ENCODE measurements at regions not wholly inside any gene's neighbourhood (a gene's known extent, or its start where the extent isn't known, plus 50 kb on each side); places are given as distances from the start of the nearest gene placed in this dataset.
A peak's percentile ranks its signal among the peaks of the same experiment; 100 is the strongest.

DNA sequence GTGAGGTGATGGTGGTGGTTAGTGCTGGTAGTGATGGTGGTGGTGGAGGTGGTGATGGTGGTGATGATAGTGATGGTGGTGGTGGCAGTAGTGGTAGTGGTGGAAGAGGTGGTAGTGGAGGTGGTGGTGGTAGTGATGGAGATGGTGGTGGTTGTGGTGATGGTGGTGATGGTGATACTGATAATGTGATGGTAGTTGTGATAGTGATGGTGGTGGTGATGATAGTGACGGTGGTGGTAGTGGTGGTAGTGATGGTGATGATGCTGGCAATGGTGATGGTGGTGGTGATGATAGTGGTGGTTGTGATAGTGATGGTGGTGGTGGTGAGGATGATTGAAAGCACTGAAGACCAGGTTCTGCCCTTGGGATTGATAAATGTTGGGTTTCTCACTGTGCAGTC is 85.2 kb upstream of the SLC1A3 start:
- H3K4me1 ChIP-seq (replicated peaks): no peaks in the 10 kb centered on the region; the same call in 1 of the 2 replicates
- H3K27me3 ChIP-seq (replicated peaks): no peaks in the 10 kb centered on the region
- no peaks in the 10 kb centered on the region; the same call in 1 of the 2 replicates for H3K9me3 ChIP-seq (replicated peaks)
- no peak overlapping the region for H3K4me3 ChIP-seq
- no peaks in the 10 kb centered on the region for H3K36me3 ChIP-seq
- no peak overlapping the region for H3K27ac ChIP-seq
- DNase-seq (ENCODE audit: low read depth in 1 of 2, low spot score in 2 of 2): no peak

DNA sequence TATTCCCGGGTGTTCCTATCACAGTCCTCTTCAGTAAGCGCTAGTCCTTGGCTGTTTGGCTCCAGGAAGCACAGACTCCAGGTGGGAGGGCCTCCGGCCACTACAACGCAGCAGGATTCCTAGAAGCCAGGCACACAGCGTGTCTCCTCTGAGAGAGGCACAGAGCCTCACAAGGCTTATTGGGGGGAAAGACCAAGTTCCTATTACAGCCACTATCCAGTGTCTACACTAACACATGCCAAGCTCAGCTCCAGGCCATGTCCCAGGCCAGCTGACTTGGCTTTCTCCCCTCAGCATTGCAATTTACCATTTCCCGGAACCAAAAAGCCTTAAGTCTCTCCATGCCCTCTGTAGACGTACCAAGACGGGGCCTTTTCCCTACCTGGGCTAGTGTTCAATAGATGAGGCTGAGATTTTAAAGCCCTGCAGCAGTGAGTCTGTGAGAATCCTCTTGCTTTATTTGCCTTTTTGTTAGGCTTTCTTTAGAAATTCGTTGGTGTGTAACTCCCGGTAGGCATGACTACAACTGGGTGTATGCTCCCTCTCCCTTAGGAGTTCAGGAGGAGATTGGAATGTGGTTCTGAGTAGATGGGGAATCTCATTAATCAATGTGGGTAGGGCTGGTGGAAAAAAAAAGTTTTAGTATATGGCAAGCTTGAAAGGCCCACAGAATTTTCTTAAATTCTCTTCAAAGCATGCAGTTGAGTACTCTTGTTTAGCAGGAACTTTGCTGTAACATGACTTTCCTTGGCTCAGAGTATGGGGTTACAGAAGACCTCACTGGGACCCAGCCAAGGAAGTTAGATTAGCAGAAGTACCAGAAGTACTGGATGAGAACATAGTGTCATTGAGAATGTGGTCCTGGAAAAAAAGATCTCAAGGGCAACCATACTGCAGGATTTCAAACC is 84.3 kb upstream of the SLC1A3 start:
- H3K27ac ChIP-seq: no peak overlapping the region
- H3K4me3 ChIP-seq: no peak overlapping the region
- H3K4me1 ChIP-seq (replicated peaks): no peaks in the 10 kb centered on the region; the same call in 1 of the 2 replicates
- no peaks in the 10 kb centered on the region for H3K36me3 ChIP-seq
- DNase-seq (ENCODE audit: low read depth in 1 of 2, low spot score in 2 of 2): no peak
- H3K27me3 ChIP-seq (replicated peaks): no peaks in the 10 kb centered on the region
- H3K9me3 ChIP-seq (replicated peaks): no peaks in the 10 kb centered on the region; the same call in 1 of the 2 replicates

DNA sequence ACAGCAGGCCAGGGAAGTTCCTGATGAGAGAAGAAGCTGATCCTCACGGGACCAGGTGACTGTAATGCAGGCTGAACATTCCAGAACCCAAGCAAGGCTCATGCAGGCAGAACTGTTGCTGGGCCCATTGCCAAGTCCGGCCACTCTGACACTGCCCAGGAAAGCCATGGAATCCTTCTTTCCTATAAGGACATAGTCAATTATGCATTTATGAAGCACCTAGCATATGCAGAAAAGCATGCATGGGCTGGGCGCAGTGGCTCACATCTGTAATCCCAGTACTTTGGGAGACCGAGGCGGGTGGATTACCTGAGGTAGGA is 83.7 kb upstream of the SLC1A3 start:
- Histone ChIP-seq H3K9me3 (replicated peaks) (no peaks in the 10 kb centered on the region; the same call in 1 of the 2 replicates), H3K4me3 (no peak overlapping the region), H3K4me1 (replicated peaks) (no peaks in the 10 kb centered on the region; the same call in 1 of the 2 replicates), H3K27ac (no peak overlapping the region), H3K36me3 (no peaks in the 10 kb centered on the region), H3K27me3 (replicated peaks) (no peaks in the 10 kb centered on the region)
- no peak for DNase-seq (ENCODE audit: low read depth in 1 of 2, low spot score in 2 of 2)

DNA sequence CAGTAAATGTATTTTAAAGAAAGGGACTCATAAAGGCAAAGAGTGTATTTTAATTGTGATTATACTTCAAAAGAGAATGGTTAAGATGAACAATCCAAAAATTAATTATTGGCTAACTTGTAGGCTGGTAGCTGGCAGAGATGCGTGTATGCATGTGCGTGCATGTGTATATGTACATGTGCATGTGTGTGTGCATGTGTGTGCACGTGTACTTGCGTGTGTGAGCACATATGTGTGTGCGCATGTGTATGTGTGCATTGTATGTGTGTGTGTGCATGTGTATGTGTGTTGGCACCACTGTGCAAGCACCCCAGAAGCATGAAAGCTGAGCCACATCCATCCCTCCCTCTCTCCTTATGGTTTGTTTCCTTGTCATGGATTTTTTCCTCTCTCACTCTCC is 83.0 kb upstream of the SLC1A3 start:
- Histone ChIP-seq H3K4me3 (no peak overlapping the region), H3K4me1 (replicated peaks) (no peaks in the 10 kb centered on the region), H3K9me3 (replicated peaks) (no peaks in the 10 kb centered on the region; the same call in 1 of the 2 replicates), H3K36me3 (no peaks in the 10 kb centered on the region), H3K27ac (no peak overlapping the region), H3K27me3 (replicated peaks) (no peaks in the 10 kb centered on the region)
- no peak for DNase-seq (ENCODE audit: low read depth in 1 of 2, low spot score in 2 of 2)

DNA sequence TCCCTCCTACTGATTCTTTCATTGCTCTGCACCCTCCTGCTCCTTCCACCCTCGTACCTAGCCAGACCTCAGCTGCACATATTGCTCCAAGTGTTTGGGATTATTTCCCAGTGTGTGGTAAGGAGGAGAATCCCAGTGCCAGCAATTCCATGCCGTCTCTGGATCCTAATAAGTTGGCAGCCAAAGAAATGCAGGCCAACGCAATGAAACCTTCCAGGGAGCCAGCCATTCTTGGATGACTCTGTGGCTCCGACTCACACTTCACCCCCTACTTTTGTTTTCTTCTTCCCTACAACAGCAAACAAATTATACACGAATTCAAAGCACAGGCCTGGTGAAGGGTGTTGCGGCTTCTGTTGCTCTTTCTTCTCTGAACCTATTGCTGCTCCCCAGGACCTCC is 82.5 kb upstream of the SLC1A3 start:
- no peaks in the 10 kb centered on the region for H3K27me3 ChIP-seq (replicated peaks)
- no peaks in the 10 kb centered on the region; the same call in 1 of the 2 replicates for H3K9me3 ChIP-seq (replicated peaks)
- H3K4me3 ChIP-seq: no peak overlapping the region
- no peaks in the 10 kb centered on the region for H3K36me3 ChIP-seq
- no peak for DNase-seq (ENCODE audit: low read depth in 1 of 2, low spot score in 2 of 2)
- H3K4me1 ChIP-seq (replicated peaks): no peaks in the 10 kb centered on the region
- no peak overlapping the region for H3K27ac ChIP-seq

DNA sequence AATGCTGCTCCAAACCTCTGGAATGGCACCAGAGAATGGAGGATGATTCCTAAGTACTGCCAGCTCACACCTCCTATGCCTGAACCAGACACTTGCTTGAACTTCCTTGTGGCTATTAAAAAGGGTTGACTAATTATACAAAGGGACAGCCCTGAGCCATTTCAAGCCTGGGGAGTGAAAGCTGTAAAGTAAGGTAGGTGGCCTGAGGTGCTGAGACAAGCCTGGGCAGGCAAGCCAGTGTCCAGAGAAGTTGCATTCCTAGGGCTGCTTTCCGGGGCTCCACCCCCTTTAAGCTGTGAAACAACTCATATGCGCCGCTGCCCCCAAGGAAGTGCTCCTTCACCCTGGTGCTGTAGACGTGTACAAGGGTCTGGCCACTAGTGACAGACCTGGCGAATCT is 79.9 kb upstream of the SLC1A3 start:
- no peaks in the 10 kb centered on the region for H3K9me3 ChIP-seq (replicated peaks)
- no peaks in the 10 kb centered on the region for H3K36me3 ChIP-seq
- no peaks in the 10 kb centered on the region for H3K27me3 ChIP-seq (replicated peaks)
- no peak overlapping the region for H3K4me3 ChIP-seq
- H3K4me1 ChIP-seq (replicated peaks): no peaks in the 10 kb centered on the region
- H3K27ac ChIP-seq: no peak overlapping the region
- no peak for DNase-seq (ENCODE audit: low read depth in 1 of 2, low spot score in 2 of 2)

DNA sequence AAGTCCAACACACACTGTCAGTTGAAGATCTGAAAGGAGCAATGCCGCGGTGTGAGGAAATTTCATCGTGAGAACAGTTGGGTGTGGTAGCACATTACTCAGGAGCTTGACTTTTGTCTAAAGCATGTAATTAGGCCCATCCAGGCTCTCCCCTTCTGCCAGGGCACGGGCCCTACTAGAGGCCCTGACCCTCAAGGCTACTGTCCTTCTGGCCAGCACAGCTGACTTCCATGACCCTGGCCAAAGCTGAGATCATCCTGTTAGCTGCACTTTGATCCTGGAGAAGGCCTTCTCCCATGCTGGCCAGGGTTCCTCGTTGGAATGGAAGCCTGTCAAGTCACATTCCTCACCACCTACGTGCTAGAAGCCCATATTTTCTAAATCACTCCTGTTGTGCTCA is 77.8 kb upstream of the SLC1A3 start:
- H3K27me3 ChIP-seq (replicated peaks): no peaks in the 10 kb centered on the region
- no peaks in the 10 kb centered on the region for H3K9me3 ChIP-seq (replicated peaks)
- no peak for DNase-seq (ENCODE audit: low read depth in 1 of 2, low spot score in 2 of 2)
- H3K27ac ChIP-seq: no peak overlapping the region
- H3K4me3 ChIP-seq: no peak overlapping the region
- H3K36me3 ChIP-seq: no peaks in the 10 kb centered on the region
- H3K4me1 ChIP-seq (replicated peaks): no peaks in the 10 kb centered on the region

DNA sequence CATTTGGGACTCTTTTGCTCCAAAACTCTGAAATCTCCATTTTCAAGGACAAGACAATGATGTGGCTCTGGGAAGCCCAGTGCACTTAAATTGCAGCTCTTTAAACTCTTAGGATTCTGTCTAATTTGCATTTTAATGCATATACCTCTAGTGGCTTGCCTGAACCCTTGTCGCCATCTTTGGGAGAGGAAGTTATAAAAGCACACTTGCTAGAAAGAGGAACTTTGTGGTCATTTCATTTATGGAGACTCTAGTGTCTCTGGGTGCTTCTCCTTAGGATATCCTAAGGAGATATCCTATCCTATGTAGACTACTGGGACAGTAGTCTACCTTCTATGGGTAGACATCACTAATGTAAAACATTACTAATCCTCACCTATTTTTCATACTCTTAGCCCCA is 77.3 kb upstream of the SLC1A3 start:
- H3K4me3 ChIP-seq: no peak overlapping the region
- no peaks in the 10 kb centered on the region for H3K4me1 ChIP-seq (replicated peaks)
- H3K27ac ChIP-seq: no peak overlapping the region
- no peak for DNase-seq (ENCODE audit: low read depth in 1 of 2, low spot score in 2 of 2)
- no peaks in the 10 kb centered on the region for H3K9me3 ChIP-seq (replicated peaks)
- no peaks in the 10 kb centered on the region for H3K36me3 ChIP-seq
- no peaks in the 10 kb centered on the region for H3K27me3 ChIP-seq (replicated peaks)

DNA sequence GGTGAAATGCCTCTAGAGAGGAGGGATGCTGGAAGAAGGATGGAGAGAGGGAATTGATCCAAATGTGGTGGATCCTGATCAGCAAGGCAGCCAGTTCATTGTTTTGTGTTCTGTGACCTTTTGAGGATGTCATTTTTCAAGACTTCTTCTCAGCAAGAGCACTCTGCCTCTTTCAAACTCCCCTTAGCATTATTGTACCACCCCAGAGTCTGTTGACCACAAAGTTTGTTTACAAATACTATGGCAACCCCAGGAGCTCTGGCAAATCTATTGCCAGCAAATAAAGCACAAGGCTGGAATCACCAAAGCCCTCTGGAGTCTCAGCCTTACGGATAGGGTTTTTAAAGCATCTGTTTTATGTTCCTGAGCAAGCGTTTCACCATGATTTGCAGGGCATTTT is 76.2 kb upstream of the SLC1A3 start:
- Histone ChIP-seq H3K4me1 (replicated peaks) (no peaks in the 10 kb centered on the region), H3K27me3 (replicated peaks) (no peaks in the 10 kb centered on the region), H3K27ac (no peak overlapping the region), H3K9me3 (replicated peaks) (no peaks in the 10 kb centered on the region), H3K36me3 (no peaks in the 10 kb centered on the region), H3K4me3 (no peak overlapping the region)
- DNase-seq (ENCODE audit: low read depth in 1 of 2, low spot score in 2 of 2): peak in 1 of 2 experiments; percentile 28

DNA sequence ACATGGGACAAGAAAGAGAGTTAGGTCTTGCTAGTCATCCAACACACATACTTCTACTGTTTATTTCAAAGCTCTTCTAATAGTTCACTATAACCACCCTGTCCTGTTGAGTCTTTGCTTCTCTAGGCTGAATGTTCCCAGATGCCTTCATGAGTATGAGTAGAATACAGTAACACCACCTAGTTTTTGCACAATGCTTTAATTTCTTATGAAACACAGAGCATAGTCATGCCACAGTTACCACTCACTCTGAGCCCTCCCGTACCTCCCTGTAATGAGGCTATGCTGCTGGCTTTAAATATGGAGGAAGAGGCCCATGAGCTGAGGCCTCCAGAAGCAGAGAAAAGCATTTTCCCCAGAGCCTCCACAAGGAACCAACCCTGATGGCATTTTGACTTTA is 75.0 kb upstream of the SLC1A3 start:
- H3K36me3 ChIP-seq: no peaks in the 10 kb centered on the region
- H3K27ac ChIP-seq: no peak overlapping the region
- no peak for DNase-seq (ENCODE audit: low read depth in 1 of 2, low spot score in 2 of 2)
- no peaks in the 10 kb centered on the region for H3K4me1 ChIP-seq (replicated peaks)
- no peak overlapping the region for H3K4me3 ChIP-seq
- H3K9me3 ChIP-seq (replicated peaks): no peaks in the 10 kb centered on the region
- H3K27me3 ChIP-seq (replicated peaks): no peaks in the 10 kb centered on the region

DNA sequence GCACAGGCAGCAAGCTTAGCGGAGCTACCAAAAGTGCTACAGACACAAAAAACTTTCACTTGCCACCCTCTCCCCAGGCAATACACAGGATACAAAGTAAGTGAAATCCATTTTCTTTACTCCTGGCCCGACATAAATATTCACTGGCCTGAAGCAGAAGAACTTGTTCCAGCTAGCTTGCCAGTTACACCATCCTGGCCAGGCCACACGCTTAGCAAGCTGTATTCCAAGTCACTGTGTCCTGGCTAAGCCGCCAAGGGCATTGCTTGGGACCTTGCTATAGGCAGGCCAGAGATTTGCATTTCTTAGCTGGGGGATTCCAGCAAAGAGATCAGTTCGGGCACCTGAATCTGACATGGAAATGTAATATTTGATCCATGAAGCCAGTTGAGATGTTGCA is 71.0 kb upstream of the SLC1A3 start:
- no peaks in the 10 kb centered on the region for H3K36me3 ChIP-seq
- H3K27me3 ChIP-seq (replicated peaks): no peaks in the 10 kb centered on the region
- DNase-seq (ENCODE audit: low read depth in 1 of 2, low spot score in 2 of 2): no peak
- no peak overlapping the region for H3K4me3 ChIP-seq
- no peak overlapping the region for H3K27ac ChIP-seq
- no peaks in the 10 kb centered on the region for H3K4me1 ChIP-seq (replicated peaks)
- no peaks in the 10 kb centered on the region for H3K9me3 ChIP-seq (replicated peaks)

DNA sequence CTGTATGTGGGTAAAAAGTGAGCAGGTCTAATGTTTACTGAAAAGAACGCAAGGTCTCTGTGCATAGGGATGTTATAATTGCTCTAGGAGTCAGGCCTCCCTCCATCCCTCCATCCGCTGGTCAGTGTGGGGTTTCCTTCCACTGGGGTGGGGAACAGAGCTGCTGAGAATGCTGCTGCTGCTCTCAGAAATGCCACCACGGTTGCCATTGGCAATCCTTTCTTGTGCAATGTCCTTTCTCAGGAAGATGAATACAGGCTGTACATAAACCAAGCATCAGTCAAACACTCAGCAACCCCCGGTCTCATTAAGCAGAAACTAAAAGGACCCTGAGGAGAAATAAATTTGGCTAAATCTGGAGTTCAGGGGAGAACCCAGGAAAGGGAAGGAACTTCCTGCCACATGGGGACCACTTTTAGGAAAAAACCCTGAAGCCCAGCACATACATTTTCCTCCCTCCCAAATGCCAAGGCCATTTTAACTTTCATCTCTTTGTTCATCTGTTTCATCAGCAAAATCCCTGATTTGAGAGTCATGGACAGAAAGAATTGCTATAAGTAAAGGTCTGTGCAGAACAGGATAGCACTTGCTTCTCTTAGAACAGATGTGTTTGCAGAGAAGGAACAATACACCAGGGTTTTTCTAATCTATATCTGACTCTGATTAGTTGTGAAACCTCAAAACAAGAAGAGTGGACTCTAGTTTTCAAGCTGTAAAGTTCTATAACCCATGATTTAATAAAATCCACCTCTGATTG is 70.4 kb upstream of the SLC1A3 start:
- Histone ChIP-seq H3K36me3 (no peaks in the 10 kb centered on the region), H3K27ac (no peak overlapping the region), H3K4me1 (replicated peaks) (no peaks in the 10 kb centered on the region), H3K9me3 (replicated peaks) (no peaks in the 10 kb centered on the region), H3K4me3 (no peak overlapping the region), H3K27me3 (replicated peaks) (no peaks in the 10 kb centered on the region)
- no peak for DNase-seq (ENCODE audit: low read depth in 1 of 2, low spot score in 2 of 2)

DNA sequence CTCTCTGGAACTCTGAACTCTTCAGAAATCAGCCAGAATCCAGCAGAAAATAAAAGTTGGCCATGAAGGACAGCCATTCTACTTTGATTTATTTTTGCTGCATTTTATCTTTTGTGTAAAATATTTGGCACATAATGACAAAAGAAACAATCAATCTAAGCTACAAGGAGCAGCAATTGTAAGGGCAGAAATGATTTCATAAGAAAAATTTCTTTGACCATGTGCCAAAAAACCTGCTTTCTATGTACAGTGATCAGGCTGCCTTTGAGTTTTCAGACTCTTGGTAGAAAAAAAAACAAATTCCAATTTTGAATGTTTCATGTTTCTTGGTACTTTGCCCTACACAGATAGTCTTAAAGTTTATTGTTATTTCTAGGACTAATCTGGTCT is 69.8 kb upstream of the SLC1A3 start:
- H3K4me1 ChIP-seq (replicated peaks): no peaks in the 10 kb centered on the region
- H3K4me3 ChIP-seq: no peak overlapping the region
- H3K27me3 ChIP-seq (replicated peaks): no peaks in the 10 kb centered on the region
- H3K36me3 ChIP-seq: no peaks in the 10 kb centered on the region
- H3K27ac ChIP-seq: no peak overlapping the region
- H3K9me3 ChIP-seq (replicated peaks): no peaks in the 10 kb centered on the region
- DNase-seq (ENCODE audit: low read depth in 1 of 2, low spot score in 2 of 2): no peak

DNA sequence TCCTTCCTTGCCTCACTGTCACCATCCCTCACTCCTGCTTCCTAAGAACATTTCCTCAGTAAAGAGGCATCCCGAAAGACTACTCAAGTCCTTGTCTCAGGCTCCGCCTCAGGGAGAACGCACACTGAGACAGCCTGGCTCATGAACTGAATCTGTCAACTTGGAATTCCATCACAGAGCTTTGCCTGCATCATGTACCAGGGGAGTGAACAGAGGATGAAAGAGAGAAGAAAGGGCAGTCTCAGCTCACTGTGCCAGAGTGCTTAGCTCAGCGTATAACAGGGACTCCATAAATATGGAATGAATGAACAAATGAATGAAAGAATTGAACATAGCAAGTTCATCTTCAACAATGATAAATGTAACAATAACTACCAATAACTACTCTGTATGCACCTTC is 68.7 kb upstream of the SLC1A3 start:
- no peaks in the 10 kb centered on the region for H3K27me3 ChIP-seq (replicated peaks)
- no peak overlapping the region for H3K27ac ChIP-seq
- H3K4me1 ChIP-seq (replicated peaks): no peaks in the 10 kb centered on the region
- H3K9me3 ChIP-seq (replicated peaks): no peaks in the 10 kb centered on the region
- H3K4me3 ChIP-seq: no peak overlapping the region
- no peak for DNase-seq (ENCODE audit: low read depth in 1 of 2, low spot score in 2 of 2)
- no peaks in the 10 kb centered on the region for H3K36me3 ChIP-seq

Data from SJSA1 (cell line).